Stimulated activated CD8-positive, alpha-beta memory T cell treated with anti-CD3 and anti-CD28 coated beads, Interleukin-15, amount 100 ng/mL, for 1 hour (primary cell): ENCODE measurements at regions not wholly inside any gene's neighbourhood (a gene's known extent, or its start where the extent isn't known, plus 50 kb on each side); places are given as distances from the start of the nearest gene placed in this dataset.

Experiments
- DNase-seq: peaks from one replicate; pipeline ENCODE4 v3.0.0-alpha.2; 2020; ENCODE audit warnings: low read depth

DNA sequence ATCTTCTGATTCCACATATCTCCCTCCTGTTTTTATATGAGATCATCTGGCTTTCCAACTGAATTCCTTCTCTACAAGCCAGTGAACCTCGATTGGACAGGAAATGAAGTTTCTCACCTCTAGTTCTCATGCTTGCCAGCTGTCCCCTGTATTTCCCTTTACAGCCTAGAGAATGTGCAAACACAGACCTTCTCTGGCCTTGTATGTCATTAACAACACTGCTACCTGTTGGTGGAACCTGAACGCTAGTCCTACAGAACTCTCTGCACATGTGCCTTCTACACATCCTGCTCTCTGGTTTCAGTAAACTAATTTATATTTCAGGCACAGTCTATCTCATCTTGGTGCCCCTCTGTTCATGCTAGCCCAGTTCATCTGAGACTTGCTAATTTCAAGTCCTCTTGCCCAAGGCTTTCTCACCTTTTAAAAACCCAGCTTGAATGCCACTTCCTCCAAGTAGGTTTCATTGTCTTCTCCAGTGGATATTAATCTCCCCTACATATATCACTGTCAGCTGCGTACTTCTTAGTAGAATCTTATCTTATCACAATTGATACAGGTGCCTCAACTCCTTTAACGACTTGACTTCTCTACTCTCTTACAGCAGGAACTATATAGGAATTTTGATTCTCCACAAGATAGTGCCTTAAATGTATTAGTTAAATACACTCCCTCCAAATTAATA, 549.9 kb downstream of the PLPP3 start:
- DNase-seq: no peak

DNA sequence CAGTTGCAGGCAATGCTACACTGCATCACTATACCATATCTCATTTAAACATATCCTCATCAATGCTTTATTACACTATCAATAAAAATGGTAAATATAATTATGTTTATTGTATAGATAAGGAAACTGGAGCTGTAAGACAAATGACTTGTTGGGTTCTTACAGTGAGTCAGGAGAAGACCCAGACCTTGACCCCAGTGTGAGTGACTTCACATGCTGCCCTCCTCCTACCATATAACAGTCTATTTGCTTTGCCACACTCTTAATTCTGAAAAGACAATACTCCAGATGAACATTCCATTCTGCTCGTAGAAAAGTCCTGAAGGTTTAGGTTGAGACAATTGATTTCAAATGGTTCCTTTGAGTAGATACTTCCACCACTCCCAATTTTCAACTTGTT, 550.5 kb downstream of the PLPP3 start:
- DNase-seq: no peak

DNA sequence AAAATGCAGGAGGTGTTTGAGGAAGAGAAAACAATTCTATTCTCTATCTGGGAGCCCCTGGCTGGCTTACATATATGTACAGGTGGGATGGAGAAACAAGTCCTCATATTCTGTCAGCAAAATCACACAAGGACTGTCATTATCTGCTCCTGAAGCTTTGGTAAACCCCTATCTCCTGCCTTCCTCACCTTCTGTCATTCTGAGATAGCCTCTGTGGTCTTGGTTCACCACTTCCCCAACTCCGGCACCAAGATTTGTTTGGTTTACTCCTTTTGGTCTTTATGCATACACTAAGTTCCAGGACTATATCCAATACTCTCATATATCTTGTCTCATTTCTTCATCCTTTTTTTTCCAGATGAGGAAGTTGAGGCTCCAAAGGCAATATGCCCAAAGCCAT, 551.1 kb downstream of the PLPP3 start:
- no peak for DNase-seq

DNA sequence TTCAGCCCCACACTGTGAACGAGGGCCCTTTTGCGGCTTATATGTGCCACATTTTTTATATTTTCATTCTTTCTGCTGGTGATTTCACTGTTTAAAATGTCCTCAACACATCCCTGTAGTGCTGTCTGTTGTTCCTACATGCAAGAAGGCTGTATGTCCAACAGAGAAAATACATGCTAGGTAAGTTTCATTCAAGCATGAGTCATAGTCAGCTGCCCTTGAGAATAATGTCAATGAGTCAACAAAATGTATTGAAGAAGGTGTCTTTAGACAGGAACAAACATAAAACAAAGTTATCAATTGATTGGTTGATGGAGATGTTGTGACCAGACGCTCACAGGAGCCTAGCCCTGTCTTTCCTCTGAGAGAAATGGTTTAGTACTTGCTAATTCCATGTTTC, 553.4 kb downstream of the PLPP3 start:
- DNase-seq: no peak

DNA sequence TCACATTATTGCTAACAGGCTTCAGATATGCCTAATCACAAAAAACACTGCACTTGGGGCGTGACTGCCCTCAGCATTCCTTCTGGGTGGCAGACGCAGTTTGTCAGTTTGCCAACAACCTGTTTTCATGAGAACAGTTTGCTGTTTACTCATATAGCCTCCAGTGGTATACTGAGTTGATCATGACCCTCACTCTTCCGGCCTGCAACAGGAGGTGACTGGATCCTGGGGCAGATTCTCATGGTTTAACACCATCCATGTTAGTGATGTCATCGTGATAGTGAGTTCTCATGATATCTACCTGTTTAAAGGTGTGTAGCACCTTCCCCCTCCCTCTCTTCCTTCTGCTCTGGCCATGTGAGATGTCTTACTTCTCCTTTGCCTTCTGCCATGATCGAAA, 555.2 kb downstream of the PLPP3 start:
- DNase-seq: no peak

DNA sequence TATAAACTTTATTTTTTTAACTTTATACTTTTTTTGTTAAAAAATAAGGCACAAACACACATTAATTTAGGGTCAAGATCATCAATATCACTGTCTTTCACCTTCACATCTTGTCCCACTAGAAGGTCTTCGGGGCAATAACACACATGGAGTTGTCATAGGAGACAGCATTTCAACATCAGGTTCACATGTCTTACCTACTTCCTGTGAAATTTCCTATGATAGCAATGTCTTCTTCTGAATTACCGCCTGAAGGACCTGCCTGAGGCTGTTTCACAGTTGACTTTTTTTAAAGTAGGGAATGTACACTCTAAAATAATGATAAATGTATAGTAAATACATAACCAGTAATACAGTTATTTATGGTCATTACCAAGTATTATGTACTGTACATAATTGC, 559.4 kb downstream of the PLPP3 start:
- DNase-seq: no peak

DNA sequence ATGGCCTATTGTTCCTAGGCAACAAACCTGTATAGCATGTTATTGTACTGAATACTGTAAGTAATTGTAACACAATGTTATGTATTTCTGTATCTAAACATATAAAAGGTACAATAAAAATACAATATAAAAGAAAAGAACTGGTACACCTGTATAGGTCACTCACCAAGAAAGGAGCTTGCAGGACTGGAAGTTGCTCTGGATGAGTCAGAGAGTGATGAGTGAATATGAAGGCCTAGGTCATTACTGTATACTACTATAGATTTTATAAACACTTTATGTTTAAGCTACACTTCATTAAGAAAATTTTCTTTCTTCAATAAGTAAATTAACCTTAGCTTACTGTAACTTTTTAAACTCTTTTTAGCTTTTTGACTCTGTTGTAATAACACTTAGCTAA, 559.9 kb downstream of the PLPP3 start:
- DNase-seq: no peak

DNA sequence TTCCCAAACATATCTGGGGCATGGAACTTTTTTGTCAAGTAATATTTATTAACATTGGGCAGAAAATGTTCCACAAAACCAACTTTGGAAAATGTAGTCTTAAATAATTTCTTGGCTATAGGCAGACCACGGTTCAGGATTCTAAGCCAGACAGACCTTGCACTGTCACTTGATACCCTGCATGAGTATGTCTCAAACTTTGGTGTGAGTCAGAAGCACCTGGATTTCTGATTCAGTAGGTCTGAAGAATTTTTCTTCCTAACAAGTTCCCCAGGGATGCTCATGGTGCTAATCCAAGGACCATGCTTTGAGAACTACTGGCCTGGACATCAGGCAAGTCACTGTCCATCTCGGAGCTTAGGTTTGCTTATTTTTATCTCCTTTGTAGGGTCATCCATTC, 562.0 kb downstream of the PLPP3 start:
- no peak for DNase-seq

DNA sequence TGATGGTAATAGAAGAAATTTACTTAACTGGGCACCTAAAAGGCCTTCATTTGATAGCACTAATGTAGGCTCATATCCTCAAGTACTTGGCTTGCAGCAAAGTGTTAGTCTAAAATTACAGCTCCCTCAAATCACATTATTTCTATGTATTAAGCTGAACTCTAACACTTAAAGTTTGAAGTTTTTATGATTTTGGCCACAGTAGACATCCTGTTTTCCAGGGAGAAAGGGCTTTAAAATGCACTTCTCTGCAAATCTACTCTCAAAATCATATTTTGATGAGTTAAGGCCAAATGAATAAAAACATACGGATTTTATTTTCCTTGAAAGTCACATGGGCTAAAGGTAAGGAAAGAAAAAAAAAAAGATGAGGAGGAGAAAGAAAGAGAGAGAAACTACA, 575.5 kb downstream of the PLPP3 start:
- no peak for DNase-seq

DNA sequence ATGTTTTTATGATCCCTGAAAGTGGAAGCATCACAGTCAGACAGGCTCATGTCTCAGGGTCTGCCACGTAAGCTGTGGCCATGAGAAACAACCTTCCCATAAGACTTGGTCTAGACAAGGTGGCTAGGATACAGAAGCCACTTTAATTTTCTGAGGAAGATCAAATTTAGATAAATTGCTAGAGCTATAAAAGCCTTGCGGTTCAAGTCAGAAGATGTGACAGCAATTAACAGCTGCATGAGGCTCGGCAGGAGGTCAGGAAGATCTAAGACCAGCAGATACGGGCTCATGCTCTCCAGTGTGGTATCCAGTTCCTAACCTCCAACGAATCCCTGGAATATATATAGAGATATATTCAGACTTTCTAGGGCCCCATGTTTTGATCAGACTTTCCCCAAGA, 577.1 kb downstream of the PLPP3 start:
- no peak for DNase-seq

DNA sequence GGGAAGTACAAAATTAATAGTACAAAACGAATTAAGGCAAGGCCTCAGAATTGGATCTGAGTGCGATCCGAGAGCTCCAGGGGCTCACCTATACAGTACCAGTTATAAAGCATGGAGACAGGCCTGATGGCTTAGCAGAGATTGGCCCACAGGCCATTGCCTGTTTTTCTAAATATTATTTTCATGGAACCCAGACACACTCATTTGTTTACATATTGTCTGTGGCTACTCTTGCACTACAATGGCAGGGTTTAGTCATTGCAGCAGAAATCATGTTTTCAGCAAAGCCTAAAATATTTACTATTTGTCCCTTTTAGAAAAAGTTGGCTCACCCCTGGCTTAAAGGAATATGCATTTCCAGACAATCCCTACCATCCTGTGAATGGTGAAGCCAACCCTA, 578.9 kb downstream of the PLPP3 start:
- DNase-seq: no peak

DNA sequence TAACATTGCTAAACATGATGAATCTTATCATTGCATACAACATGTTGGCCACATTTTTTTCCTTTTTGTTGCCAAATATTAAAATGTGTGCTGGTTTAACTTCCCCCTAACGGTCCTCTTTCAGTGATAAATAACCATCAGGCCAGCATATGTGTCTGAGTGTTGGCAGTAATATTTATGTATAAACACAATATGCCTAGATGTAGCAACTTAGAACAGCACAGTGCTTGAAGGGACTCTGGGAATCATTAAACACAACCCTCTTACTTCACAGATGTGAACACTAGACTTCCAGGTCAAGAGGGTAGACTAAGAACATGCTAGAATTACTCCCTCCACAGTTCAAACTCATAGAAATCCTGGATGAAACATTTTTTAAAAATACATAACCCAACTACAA, 581.8 kb downstream of the PLPP3 start:
- DNase-seq: no peak

DNA sequence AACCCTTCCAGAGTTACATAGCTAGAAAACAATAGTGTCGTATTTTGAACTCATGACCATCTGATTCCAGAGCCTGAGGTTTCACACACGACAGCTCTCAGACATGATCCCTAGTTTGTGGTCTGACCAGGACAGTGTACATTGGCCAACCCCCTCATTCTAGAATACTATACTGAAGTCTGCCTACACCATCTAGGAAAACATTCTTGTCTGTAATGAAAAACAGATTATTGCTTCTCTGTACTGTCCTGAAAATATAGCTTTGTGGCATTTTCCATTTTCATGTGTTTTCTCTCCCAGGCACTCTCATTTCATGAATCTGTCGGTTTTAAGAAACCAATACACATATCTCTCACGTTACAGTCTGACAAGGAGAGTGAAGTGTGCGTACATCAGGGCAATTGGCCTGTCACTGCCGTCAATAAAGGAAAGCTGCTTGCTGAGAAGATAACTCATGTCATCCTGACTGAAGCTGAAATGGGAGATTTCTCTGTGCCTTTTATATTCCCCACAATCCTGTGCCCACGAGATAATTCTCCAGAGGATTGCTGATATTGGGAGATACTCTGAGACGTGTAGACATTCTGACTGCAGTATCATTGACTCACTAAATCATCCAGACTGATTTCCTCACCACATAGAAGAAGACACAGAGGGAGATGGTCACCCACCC, 585.6 kb downstream of the PLPP3 start:
- no peak for DNase-seq

DNA sequence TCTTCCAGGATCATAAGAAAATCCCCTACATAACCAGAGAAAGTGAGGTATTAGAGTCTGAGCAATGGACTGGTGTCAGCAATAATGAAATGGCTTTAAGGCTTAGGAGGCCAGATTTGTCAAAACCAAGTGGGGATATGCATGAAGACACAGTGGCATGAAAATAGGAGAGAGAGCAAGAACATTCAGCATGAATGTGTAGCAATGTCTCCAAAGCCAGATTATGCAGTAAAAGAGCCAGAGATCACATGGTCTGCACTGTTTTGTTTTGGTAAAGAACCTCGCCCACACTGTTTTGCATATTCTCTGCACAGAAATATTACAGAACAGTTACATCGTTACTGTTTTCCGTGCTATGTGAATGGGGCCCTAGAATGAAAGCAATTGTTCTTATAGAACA, 589.4 kb downstream of the PLPP3 start:
- DNase-seq: no peak

DNA sequence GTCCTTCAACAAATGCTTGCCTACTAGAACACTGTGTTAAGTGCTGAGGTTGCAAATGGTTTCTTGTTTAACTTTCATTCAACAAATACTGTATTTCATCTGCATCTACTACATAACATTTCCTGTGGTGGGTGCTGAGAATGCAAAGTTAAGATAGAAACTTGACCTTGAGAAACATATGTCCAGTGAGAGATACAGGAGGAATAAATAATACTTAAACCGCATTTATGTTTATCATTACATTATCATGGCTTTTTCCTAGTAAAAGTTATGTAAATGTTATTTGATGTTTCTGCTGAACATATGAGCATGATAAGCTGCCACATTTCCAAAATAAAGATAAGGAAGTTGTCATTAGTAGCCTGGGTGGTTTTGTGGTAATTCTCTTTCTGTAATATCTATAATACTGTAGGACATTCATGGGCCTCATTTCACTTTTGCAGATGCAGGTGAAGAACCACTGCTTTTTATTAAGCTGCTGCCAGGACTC, 590.4 kb downstream of the PLPP3 start:
- no peak for DNase-seq

DNA sequence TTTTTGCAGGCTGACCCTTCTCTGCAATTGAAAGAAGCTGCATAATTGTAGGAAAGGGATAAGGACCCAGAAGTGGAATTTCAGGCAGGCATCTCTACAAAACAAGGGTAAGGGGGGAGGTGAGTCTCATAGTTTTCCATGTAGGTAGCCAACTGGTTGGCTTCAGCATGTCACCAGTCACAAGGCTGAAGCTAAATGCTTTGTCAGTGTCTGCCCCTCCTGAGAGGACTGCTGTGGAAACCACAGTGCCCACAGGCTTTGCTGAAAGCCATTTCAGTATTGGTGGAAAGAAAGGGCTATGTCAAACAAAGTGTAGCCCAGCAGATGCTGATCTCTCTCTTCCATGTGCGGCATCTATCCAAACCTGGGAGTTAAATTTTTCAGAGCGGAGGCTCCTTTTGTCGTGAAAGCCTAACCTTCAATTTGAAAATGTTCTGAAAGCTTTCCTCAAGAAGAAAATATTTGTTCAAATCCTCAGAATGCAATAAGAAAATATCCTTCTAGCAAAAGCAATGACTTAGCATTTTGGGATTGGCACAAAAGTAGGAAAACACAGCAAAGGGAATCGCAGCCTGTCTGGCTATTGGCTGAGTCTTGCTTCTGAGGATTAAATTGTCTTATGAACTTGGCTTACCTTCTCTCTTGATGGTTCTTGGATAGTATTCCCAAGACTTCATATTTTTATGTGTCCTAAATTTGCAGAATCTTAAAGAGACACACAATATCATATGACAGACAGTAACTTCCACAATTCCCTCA, 591.7 kb downstream of the PLPP3 start:
- no peak for DNase-seq

DNA sequence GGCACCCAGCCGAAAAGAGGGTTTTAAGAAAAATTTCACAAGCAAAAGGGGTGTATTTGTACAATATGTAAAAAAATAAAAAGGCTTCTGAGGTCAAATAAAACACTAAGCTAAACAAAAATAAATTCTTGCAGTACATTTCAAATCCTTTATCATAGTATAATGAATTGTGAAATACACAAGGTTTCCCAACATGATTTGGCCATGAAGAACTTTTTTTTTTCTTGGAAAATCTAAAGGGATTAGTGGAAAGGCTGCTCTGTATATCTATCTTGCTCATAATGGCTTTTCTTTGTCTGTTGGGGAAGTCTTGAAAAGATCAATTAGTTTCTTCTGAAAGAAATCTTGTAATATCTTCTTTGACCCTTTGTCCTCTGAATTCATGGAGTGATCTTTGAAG, 593.4 kb downstream of the PLPP3 start:
- DNase-seq: no peak

DNA sequence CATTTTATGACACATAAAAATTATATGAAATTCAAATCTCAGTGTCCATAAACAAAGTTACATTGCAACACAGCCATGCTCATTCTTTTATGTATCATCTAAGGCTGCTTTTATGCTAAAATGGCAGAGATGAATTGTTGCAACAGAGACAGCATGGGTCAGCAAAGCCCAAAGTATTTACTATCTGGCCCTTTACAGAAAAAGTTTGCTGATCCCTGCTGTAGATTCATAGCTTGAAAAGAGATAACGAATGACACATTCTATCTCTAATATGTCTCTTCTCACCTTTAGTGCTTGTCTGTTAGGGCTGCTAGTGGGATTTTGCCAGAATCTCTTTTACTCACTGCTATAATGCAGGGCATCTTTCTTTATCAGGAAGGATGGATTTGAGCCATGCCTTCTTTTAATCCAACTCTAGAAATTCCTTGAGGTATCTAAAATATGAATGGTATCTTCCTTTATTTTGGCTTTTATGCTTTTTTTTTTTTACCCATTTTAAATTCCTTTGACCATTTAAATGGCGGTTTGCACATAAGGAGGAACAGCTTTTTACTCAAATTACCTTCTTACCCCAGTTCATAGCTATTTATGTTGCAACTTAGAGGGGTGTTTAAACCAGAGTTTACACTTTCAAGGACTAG, 598.2 kb downstream of the PLPP3 start:
- no peak for DNase-seq

DNA sequence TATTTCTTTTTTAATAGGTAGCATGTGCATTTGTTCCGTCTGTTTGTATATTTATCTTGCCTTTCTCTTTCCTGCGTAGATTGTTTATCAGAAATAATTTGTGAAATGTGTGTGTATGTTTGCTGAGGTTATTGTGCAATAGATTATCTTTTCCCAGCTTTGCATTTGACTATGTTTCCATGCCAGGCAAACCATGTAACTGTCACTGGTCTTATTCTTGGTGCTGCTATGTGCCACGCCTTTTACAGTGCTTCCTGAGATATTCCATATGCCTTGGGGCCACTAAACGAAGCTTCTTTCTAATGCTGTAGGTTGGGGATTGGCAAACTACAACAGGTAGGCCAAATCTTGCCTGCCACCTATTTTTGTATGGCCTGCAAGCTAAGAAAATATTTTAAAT, 598.8 kb downstream of the PLPP3 start:
- no peak for DNase-seq

DNA sequence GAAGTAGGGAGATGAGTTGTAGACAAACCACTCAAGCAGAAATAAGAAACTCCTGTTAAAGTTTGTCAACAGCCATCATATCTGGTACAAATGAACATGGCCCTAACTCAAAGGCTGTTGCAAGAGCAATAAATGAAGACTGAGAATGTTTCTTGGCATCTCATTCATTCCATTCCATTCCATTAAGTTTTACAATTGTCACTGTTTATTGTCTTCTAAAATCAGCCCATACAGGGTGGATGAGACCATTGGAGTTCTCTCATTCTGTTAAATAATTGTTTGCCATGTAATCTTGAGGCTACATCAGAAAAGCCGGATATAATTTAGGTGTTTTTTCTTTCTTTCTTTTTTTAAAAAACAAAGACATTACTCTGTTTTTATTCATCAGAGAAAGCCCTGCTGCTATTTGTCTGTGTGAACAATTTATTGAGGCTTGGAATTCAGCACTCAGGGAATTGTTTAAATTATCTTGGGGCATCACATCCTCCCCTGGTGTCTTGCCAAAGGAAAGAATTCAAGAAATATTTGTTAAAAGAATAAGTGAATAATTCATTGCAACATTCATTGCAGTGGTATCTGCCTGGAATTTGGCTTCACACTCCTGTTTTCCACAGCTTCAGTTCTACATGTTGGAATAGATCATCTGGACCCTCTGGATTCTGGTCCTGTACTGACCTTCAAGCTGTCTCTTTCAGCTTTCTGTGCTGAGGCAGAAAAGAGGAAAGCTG, 604.5 kb downstream of the PLPP3 start:
- DNase-seq: no peak

DNA sequence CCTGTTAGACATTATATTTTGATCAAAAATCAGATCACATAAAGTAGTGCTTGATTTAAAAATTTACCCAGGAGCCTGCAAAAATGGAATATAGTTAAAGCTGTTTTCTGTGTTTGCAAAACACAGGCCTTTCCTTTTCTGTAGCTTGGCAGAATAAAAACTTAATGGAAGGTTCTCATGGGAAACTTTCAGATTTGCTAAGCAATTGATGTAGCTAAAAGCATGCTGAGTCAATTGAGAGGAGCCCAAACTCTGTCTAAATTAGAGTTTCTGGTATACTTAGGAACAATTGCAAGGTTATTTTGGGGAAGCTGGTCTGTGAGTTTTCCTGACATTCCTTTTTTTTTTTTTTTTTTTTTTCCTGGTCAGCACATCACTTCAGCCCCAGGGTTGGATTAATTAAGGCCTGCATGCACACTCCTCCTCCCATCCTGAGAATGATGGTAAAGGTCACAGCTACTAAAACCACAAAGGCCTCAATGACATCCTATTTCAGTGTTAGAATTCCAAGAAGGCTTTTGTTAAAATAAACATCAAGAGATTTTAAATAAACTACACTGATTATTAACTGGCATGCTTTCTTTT, 608.7 kb downstream of the PLPP3 start:
- no peak for DNase-seq

DNA sequence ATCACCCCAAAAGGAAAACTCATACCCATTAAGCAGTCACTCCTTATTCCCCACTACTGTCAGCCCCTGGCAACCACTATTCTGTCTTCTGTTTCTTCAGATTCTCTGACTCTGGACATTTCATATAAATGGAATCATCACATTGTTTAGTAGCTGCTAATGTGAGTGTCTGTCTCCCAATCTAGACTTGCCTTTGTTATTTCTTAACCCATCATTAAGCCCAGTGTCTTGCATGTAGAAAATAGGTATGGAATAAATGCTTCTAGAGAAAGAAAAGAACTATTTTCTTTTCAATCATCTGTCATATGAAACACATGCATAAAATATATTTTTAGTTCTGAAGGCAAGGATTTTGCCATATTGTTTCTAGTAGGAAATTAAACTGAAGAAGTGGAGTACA, 610.0 kb downstream of the PLPP3 start:
- DNase-seq: no peak
